ENCODE measurements at regions not wholly inside any gene's neighbourhood (a gene's known extent, or its start where the extent isn't known, plus 50 kb on each side); places are given as distances from the start of the nearest gene placed in this dataset.

DNA sequence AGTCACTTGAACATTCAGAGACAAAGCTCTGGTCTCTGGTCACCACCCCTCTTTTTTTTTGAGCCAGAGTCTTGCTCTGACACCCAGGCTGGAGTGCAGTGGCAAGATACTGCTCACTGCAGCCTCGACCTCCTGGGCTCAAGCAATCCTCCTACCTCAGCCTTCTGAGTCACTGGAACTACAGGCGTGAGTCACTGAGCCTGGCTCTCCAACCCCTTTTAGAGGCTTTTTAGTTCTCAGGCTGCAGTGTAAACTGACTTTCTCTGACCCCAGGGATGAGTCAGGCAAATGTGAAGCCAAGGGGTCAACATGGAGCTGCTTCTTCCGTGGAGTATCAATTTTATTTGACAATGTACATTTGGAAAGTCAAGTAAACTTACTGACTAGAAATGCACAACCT, 229.2 kb downstream of the PTTG2 start:
- Histone ChIP-seq H3K9me3 (ENCODE audit: low read depth, low read length) (no peaks in the 10 kb centered on the region), H3K27me3 (ENCODE audit: insufficient read depth, low read length) (no peaks in the 10 kb centered on the region), H3K4me1 (ENCODE audit: insufficient read depth, low read length) (peaks cover 20% of the 10 kb centered on the region), H3K4me3 (ENCODE audit: low read length) (no peak overlapping the region)

- Histone ChIP-seq H3K4me1 (ENCODE audit: insufficient read depth, low read length) (peaks cover 20% of the 10 kb centered on the region), H3K4me3 (ENCODE audit: low read length) (no peak overlapping the region), H3K27me3 (ENCODE audit: insufficient read depth, low read length) (no peaks in the 10 kb centered on the region), H3K9me3 (ENCODE audit: low read depth, low read length) (no peaks in the 10 kb centered on the region)
Observed at GRCh38 chr4:38190717-38191178, 230.6 kb downstream of the PTTG2 start.

DNA sequence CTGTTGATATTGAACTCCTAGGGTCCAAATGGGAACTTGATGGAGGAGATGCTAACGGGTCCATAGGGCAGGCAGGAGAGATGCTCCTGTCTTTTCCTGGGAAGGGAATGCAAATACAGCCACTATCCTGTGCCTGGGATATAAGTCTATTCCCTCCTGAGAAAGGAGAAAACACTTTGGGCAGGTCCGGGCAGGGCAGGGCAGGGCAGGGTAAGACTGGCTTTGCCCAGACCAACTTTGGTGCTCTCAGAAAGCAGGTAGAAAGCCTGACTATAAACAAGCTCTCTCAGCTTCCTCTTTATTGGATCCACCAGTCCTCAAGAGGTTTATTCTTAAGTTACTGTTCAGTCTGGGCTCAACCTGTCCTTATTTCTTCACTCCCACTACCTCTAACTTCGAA, 232.3 kb downstream of the PTTG2 start:
- Histone ChIP-seq H3K4me1 (ENCODE audit: insufficient read depth, low read length) (peaks cover 20% of the 10 kb centered on the region), H3K9me3 (ENCODE audit: low read depth, low read length) (no peaks in the 10 kb centered on the region), H3K4me3 (ENCODE audit: low read length) (no peak overlapping the region), H3K27me3 (ENCODE audit: insufficient read depth, low read length) (no peaks in the 10 kb centered on the region)

- H3K4me3 ChIP-seq (ENCODE audit: low read length) = no peak overlapping the region
- peaks cover 20% of the 10 kb centered on the region for H3K4me1 ChIP-seq (ENCODE audit: insufficient read depth, low read length)
Observed at GRCh38 chr4:38193236-38193863, 233.2 kb downstream of the PTTG2 start.

GRCh38 chr4:38194047-38194602, 233.9 kb downstream of the PTTG2 start:
- Histone ChIP-seq H3K4me3 (ENCODE audit: low read length) (no peak overlapping the region), H3K27me3 (ENCODE audit: insufficient read depth, low read length) (no peaks in the 10 kb centered on the region), H3K4me1 (ENCODE audit: insufficient read depth, low read length) (peaks cover 20% of the 10 kb centered on the region), H3K9me3 (ENCODE audit: low read depth, low read length) (no peaks in the 10 kb centered on the region)

More at GRCh38 chr4:38193236-38193863, 233.2 kb downstream of the PTTG2 start:
- H3K9me3 ChIP-seq (ENCODE audit: low read depth, low read length) = no peaks in the 10 kb centered on the region
- H3K27me3 ChIP-seq (ENCODE audit: insufficient read depth, low read length) = no peaks in the 10 kb centered on the region

GRCh38 chr4:38195486-38195885, 235.3 kb downstream of the PTTG2 start:
- H3K27me3 ChIP-seq (ENCODE audit: insufficient read depth, low read length) = no peaks in the 10 kb centered on the region
- no peaks in the 10 kb centered on the region for H3K9me3 ChIP-seq (ENCODE audit: low read depth, low read length)
- H3K4me1 ChIP-seq (ENCODE audit: insufficient read depth, low read length) = peaks cover 19% of the 10 kb centered on the region
- H3K4me3 ChIP-seq (ENCODE audit: low read length) = no peak overlapping the region

DNA sequence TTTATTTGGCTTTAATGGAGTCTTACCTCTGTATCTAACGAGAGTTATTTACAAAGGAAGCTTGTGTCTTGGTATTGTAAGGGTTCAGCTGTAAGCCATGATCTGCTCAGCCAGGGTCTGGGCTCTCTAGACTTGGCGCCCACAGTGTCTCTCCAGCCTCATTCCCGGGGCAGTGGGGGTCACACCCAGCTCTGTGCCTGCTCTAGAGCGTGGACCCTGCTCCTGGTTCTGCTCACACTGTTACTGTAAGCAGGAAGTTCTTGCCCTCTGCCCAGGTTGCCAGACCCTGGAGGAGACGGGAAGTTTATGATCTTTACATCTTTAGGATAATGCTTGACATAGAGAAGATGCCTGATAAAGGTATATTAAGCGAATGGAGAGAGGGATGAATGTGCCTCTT, 235.7 kb downstream of the PTTG2 start:
- Histone ChIP-seq H3K4me1 (ENCODE audit: insufficient read depth, low read length) (peaks cover 15% of the 10 kb centered on the region), H3K4me3 (ENCODE audit: low read length) (no peak overlapping the region), H3K9me3 (ENCODE audit: low read depth, low read length) (no peaks in the 10 kb centered on the region), H3K27me3 (ENCODE audit: insufficient read depth, low read length) (no peaks in the 10 kb centered on the region)

- H3K27me3 ChIP-seq (ENCODE audit: insufficient read depth, low read length) = no peaks in the 10 kb centered on the region
Observed at GRCh38 chr4:38202242-38202641, 242.0 kb downstream of the PTTG2 start.

GRCh38 chr4:38203609-38204008, 243.4 kb downstream of the PTTG2 start:
- Histone ChIP-seq H3K4me3 (ENCODE audit: low read length) (no peak overlapping the region), H3K9me3 (ENCODE audit: low read depth, low read length) (no peaks in the 10 kb centered on the region), H3K27me3 (ENCODE audit: insufficient read depth, low read length) (no peaks in the 10 kb centered on the region), H3K4me1 (ENCODE audit: insufficient read depth, low read length) (no peaks in the 10 kb centered on the region)

More at GRCh38 chr4:38202242-38202641, 242.0 kb downstream of the PTTG2 start:
- Histone ChIP-seq H3K4me1 (ENCODE audit: insufficient read depth, low read length) (no peaks in the 10 kb centered on the region), H3K9me3 (ENCODE audit: low read depth, low read length) (no peaks in the 10 kb centered on the region), H3K4me3 (ENCODE audit: low read length) (no peak overlapping the region)

GRCh38 chr4:38204339-38205035, 244.3 kb downstream of the PTTG2 start:
- Histone ChIP-seq H3K4me3 (ENCODE audit: low read length) (no peak overlapping the region), H3K4me1 (ENCODE audit: insufficient read depth, low read length) (no peaks in the 10 kb centered on the region)

GRCh38 chr4:38205261-38205660, 245.1 kb downstream of the PTTG2 start:
- H3K9me3 ChIP-seq (ENCODE audit: low read depth, low read length) = no peaks in the 10 kb centered on the region
- H3K4me1 ChIP-seq (ENCODE audit: insufficient read depth, low read length) = no peaks in the 10 kb centered on the region
- H3K4me3 ChIP-seq (ENCODE audit: low read length) = no peak overlapping the region
- no peaks in the 10 kb centered on the region for H3K27me3 ChIP-seq (ENCODE audit: insufficient read depth, low read length)

More at GRCh38 chr4:38204339-38205035, 244.3 kb downstream of the PTTG2 start:
- Histone ChIP-seq H3K9me3 (ENCODE audit: low read depth, low read length) (no peaks in the 10 kb centered on the region), H3K27me3 (ENCODE audit: insufficient read depth, low read length) (no peaks in the 10 kb centered on the region)

- Histone ChIP-seq H3K4me1 (ENCODE audit: insufficient read depth, low read length) (peaks cover 6% of the 10 kb centered on the region), H3K9me3 (ENCODE audit: low read depth, low read length) (no peaks in the 10 kb centered on the region), H3K4me3 (ENCODE audit: low read length) (no peak overlapping the region), H3K27me3 (ENCODE audit: insufficient read depth, low read length) (no peaks in the 10 kb centered on the region)
Observed at GRCh38 chr4:38207110-38207457, 246.9 kb downstream of the PTTG2 start.

GRCh38 chr4:38209654-38210053, 249.5 kb downstream of the PTTG2 start:
- Histone ChIP-seq H3K4me3 (ENCODE audit: low read length) (no peak overlapping the region), H3K27me3 (ENCODE audit: insufficient read depth, low read length) (no peaks in the 10 kb centered on the region), H3K9me3 (ENCODE audit: low read depth, low read length) (no peaks in the 10 kb centered on the region), H3K4me1 (ENCODE audit: insufficient read depth, low read length) (peaks cover 14% of the 10 kb centered on the region)

DNA sequence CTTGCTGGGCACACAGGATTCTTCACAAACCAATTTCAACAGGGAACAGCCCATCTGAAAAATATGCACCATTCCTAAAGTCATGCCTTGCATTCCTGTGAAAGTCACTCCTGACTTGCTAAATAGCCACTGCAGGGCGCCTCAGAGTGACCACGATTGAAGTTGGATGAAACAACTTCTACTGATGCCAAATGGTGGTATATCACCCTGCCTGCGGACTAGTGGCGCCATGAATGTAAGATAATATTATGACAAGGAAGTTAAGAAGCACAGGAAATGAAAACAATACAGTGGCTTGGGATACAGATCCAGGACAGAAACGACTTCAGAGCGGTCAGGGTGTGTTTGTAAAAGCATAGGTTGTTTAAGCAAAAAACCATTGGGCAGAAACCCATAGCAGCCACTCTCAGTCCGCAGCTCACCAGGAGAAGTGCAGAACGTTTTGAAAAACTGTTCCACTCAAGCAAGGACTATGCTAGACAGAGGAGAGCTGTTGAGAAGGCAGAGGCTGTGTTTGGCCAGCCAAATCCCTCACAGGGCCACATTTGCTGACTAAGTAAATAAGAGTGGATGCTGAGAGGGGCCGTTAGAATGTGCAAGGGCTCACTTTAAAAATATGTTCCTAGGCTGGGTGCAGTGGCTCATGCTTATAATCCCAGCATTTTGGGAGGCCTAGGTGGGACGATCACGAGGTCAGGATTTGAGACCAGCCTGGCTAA, 250.4 kb downstream of the PTTG2 start:
- no peak overlapping the region for H3K4me3 ChIP-seq (ENCODE audit: low read length)
- no peaks in the 10 kb centered on the region for H3K27me3 ChIP-seq (ENCODE audit: insufficient read depth, low read length)
- H3K9me3 ChIP-seq (ENCODE audit: low read depth, low read length) = no peaks in the 10 kb centered on the region
- H3K4me1 ChIP-seq (ENCODE audit: insufficient read depth, low read length) = peaks cover 14% of the 10 kb centered on the region

DNA sequence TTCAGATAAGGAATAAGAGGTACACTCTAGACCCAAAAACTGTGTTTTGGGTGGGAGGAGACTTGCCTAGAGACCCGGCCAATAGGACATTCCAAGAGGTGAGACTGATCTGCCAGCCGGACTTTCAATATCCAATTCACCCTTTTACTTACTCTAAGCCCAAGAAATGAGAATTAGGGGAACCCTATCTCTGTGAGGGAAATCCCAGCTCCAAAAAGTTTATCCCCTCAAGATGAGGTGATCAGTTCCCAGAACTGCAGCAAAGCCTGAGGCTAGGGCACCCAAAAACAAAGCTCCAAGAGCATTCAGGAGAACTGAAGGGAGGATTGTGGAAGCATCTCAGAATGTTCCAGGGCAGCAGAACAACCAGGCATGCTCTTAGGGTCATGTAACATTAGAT, 251.7 kb downstream of the PTTG2 start:
- Histone ChIP-seq H3K27me3 (ENCODE audit: insufficient read depth, low read length) (no peaks in the 10 kb centered on the region), H3K4me3 (ENCODE audit: low read length) (no peak overlapping the region), H3K4me1 (ENCODE audit: insufficient read depth, low read length) (peaks cover 14% of the 10 kb centered on the region), H3K9me3 (ENCODE audit: low read depth, low read length) (no peaks in the 10 kb centered on the region)
